HG03378 (cell line): ENCODE measurements at regions not wholly inside any gene's neighbourhood (a gene's known extent, or its start where the extent isn't known, plus 50 kb on each side); places are given as distances from the start of the nearest gene placed in this dataset.
"Not testable (repeated sequence)": the region's sequence is repeated elsewhere in the genome, so short reads cannot be mapped to it uniquely, and the experiment has no call there.

Source experiments
- ATAC-seq: cut with Tn5 transposase; IDR thresholded peaks from one replicate; pipeline ENCODE4 v1.9.1; 2021; ENCODE audit warnings: mild to moderate bottlenecking, moderate library complexity; ENCODE audit not compliant: unreplicated experiment

- no peak for ATAC-seq
These were observed 164.4 kb downstream of the CXXC4 start for GRCh38 chr4:104330125-104330905.

- ATAC-seq: not testable (repeated sequence)
These were observed 167.6 kb downstream of the CXXC4 start for GRCh38 chr4:104326991-104327694.

- no peak for ATAC-seq
These were observed 192.0 kb downstream of the CXXC4 start for GRCh38 chr4:104302731-104303130.

GRCh38 chr4:104294811-104295210, 199.9 kb downstream of the CXXC4 start:
- ATAC-seq: no peak

- ATAC-seq: no peak
These were observed 207.8 kb downstream of the CXXC4 start for GRCh38 chr4:104286867-104287266.

DNA sequence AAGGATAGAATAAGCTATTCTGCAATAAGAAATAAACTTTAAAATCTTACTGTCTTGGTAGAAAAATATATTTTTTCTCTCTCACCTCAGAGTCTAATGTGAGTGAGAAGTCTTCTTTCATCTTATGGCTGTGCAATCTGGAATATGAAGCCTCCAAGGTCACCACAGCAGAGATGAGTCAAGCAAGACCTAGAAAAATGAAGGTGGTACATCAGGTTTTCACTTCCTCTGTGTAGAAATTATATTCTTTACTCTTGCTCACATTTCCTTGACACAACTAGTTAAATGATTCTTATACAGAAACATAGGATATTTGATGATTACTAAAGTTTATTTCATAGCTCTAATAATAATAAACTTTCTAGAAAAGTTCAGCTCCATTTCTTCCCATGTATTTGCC, 211.4 kb downstream of the CXXC4 start:
- ATAC-seq: no peak

DNA sequence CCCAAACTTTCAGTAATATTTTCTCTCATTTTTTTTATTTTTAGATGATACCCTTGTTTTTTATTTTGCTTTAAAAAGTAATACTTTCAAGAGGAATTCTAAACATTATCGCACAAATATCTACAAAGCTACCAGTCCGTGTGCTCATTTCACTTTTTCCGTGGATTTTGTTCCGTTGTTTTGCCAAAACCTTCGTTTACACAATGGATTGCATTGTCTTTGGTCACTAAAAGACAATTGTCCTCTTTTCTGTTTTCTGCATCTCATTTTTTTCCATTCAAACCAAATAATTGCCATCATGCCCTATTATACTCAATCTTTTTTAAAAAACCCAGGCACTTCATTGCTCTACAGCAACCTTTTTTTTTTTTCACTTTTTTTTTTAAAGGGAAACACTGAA, 214.9 kb downstream of the CXXC4 start:
- ATAC-seq: no peak

DNA sequence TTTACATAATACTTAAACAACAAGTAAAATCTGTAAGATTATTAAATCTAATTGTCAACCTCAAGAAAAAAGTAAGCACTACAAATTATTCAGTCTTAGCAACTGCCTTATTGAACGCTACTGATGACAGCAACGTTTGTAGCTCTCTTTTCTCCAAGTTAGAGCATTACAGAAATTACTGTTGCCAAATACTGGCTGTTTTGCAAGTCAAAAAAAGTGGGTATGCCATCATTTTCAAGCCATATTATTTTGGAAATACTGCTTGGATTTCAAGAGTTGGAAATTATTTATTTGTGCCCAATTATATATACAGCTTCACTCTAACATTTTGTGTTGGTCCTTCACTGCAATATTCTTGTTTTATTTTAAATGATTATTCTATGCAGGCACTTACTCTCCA, 221.7 kb downstream of the CXXC4 start:
- ATAC-seq: no peak

- ATAC-seq: not testable (repeated sequence)
These were observed 225.1 kb downstream of the CXXC4 start for GRCh38 chr4:104269603-104270002.

DNA sequence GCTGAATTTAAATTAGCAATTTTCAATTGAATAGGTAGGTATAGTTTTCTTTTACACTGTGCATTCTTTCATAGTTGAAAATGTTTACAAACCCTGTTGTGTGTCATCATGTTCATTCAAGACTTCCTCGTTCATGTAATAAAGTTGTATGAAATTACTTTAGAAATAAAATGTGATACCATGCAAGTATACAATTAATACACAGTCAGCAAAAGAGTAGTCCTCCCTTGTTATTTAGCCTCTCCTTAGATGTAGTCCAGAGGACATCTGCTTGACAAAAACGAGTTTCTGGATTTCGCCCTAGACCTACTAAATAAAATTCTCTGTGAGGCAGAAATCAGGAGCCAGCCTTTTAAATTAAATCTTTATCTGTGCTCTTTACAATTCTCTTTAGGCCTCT, 231.6 kb downstream of the CXXC4 start:
- no peak for ATAC-seq

DNA sequence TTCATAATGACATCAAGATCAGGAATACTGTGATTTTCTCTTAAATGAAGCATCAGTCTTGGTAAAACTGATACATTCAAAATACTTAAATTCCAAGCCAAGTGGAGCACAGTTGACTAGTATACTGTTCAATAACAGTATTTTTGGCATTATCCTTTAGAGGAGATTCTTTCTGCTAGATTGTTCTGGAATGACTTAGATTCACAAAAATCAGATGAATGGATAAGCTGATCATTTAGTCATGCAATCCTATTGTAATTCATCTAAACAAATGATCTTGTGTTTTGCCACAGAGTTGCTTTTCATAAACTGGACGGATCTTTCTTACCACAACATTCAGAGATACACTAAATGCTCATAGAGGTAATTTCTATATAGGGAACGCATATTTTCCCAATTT, 232.0 kb downstream of the CXXC4 start:
- ATAC-seq: no peak

GRCh38 chr4:104248726-104249125, 246.0 kb downstream of the CXXC4 start:
- no peak for ATAC-seq

- ATAC-seq: no peak
These were observed 258.7 kb downstream of the CXXC4 start for GRCh38 chr4:104235967-104236366.

GRCh38 chr4:104217526-104217925, 277.2 kb downstream of the CXXC4 start:
- ATAC-seq: no peak

DNA sequence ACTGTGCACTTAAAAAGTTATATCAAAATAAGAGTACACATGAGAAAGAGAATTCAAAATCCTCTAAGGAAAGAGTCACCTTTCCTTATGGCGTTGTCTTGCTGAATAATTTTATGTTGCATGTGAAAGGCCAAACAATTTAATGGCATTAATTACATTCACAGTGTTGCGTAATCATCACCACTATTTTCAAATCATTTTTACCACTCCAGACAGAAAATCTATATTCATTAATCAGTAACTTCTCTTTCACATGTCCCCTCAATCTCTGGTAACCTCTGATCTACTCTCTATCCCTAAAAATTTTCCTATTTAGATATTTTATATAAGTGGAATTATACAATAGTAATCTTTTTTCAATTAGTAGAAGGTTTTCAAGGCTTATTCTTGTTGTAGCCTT, 283.0 kb downstream of the CXXC4 start:
- ATAC-seq: no peak

DNA sequence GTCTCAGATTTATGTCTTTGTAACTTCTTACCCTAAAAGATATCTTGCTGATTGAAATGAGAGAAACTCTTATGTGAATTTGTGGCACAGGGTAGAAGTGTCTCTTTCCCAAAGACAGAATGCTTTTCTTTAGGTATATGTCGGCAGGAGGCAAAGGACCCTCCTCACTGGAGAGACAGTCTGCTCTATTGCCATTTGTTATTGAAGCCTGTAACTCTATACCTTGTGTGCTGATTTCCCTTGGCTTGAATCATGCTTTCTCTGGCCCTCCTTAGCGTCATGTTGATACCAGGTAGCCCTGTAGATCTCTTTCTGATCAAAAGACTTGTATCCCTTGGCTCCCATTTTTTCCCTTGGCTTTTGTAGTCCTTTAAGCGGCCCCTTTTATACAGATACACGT, 284.3 kb downstream of the CXXC4 start:
- no peak for ATAC-seq

DNA sequence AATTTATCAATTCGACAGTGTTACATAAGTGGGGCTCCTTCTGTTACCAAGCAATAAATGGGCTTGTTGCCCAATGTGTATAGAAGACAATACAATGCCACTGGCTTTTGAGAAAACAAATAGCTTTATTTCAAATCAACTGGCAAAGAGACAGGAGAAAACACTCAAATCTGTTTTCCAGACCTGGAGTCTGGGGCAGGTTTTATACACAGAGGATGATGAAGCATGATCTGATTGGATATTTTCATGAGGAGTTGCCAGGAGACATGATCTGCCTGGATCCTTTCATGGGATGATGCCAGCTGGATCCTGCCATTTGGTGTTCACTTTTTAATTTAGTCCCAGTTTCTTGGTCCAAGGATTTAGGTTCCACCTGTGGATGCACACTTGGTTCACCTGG, 287.9 kb downstream of the CXXC4 start:
- no peak for ATAC-seq

DNA sequence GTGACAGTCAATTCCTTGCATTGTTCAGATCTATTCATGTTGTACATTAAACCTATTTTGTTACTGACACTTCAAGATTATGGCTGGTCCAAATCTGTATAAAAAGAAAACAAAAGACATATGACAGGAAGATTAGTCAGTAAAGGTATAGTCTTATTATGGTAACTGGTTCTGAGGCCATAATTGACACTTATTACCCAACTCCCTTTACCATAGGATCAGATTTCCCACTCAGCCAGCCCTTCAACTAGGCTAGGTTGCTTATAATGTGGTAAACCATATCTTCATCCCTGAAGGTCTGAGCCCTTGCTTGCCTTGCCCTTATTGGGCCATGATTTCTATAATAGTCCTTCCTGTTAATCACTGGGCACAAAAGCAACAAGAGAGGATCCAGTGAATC, 289.6 kb downstream of the CXXC4 start:
- no peak for ATAC-seq

DNA sequence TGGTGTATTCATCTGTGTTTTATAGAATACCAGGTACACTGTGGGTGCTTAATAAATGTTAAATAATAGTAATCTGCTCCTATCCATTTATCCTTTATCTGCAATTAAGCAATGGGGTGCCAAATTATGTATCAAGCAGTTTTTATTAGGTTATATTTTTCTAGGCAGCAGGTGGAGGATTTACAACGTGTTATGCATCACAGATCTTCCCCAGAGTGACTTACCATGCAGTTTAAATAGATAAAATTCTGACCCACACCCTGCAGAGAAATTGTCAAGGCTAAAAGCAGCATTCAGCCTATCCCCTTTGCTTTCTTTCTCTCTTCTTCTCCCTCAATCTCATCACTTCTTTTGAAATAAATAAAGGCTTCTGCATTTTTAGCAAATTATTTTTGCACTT, 306.4 kb downstream of the CXXC4 start:
- ATAC-seq: no peak

- no peak for ATAC-seq
These were observed 325.3 kb downstream of the CXXC4 start for GRCh38 chr4:104169437-104169836.

- no peak for ATAC-seq
These were observed 327.9 kb downstream of the CXXC4 start for GRCh38 chr4:104166749-104167148.

DNA sequence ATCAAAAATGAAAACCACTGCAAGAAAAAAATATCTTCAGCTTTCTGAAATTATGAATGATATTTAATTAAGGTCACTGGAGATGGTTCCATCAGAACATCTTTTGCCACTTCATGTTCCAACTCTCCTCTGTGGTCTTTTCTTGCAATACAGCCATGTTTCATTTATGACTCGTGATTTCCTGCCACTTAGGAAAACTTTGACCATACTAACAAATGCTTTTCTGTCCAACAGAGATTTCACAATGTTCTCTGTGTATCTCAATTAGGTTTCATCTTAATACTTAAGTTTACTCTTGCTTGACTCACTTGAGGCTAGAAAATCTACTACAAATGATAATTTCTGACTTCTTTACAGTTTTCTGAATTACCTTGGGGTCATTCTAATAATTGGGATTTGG, 330.9 kb downstream of the CXXC4 start:
- no peak for ATAC-seq

- no peak for ATAC-seq
These were observed 348.6 kb downstream of the CXXC4 start for GRCh38 chr4:104146048-104146447.
